KMS-11 (cell line): ENCODE measurements at regions not wholly inside any gene's neighbourhood (a gene's known extent, or its start where the extent isn't known, plus 50 kb on each side); places are given as distances from the start of the nearest gene placed in this dataset.

Experiments
- H2AFZ ChIP-seq: fragments of 200-600 bp; sonication (generic); 2 replicates; pipeline ENCODE4 v1.6.1; 2016; ENCODE audit warnings: antibody characterized with exemption, mixed run types, low read depth
- H3K27ac ChIP-seq: fragments of 200-600 bp; sonication (generic); 2 replicates; pipeline ENCODE4 v1.6.1; 2016; ENCODE audit warnings: mild to moderate bottlenecking, mixed run types
- H3K27me3 ChIP-seq: fragments of 200-600 bp; sonication (generic); 2 replicates; pipeline ENCODE4 v1.6.1; 2017; ENCODE audit warnings: mild to moderate bottlenecking, low read depth, mixed run types, moderate library complexity; ENCODE audit not compliant: insufficient read depth
- H3K36me3 ChIP-seq: fragments of 200-600 bp; sonication (generic); 2 replicates; pipeline ENCODE4 v1.6.1; 2017; ENCODE audit warnings: mild to moderate bottlenecking, mixed run types; ENCODE audit not compliant: insufficient read depth
- H3K4me1 ChIP-seq: fragments of 200-600 bp; sonication (generic); 2 replicates; pipeline ENCODE4 v1.6.1; 2016; ENCODE audit warnings: mild to moderate bottlenecking, low read depth, mixed run types; ENCODE audit not compliant: poor library complexity, severe bottlenecking
- H3K4me2 ChIP-seq: fragments of 200-600 bp; sonication (generic); 2 replicates; pipeline ENCODE4 v1.7.0; 2016; ENCODE audit warnings: mild to moderate bottlenecking, mixed run types
- H3K4me3 ChIP-seq: fragments of 200-600 bp; sonication (generic); IDR thresholded peaks from 2 replicates; pipeline ENCODE4 v1.6.1; 2017; ENCODE audit warnings: low read depth, low read length, mixed read lengths; ENCODE audit not compliant: insufficient read depth
- H3K79me2 ChIP-seq: fragments of 200-600 bp; sonication (generic); 2 replicates; pipeline ENCODE4 v1.6.1; 2016; ENCODE audit warnings: low read depth, mixed run types; ENCODE audit not compliant: insufficient read depth
- H3K9ac ChIP-seq: fragments of 200-600 bp; sonication (generic); 2 replicates; pipeline ENCODE4 v1.6.1; 2016; ENCODE audit warnings: mild to moderate bottlenecking, mixed run types
- H4K20me1 ChIP-seq: fragments of 200-600 bp; sonication (generic); 2 replicates; pipeline ENCODE4 v1.6.1; 2016; ENCODE audit warnings: mild to moderate bottlenecking, mixed run types; ENCODE audit not compliant: insufficient read depth
- CTCF ChIP-seq: fragments of 200-600 bp; sonication (generic); conservative IDR thresholded peaks from 2 replicates; pipeline ENCODE4 v1.6.1; 2017; ENCODE audit warnings: low read depth, mild to moderate bottlenecking, antibody characterized with exemption, low read length, moderate library complexity, mixed read lengths

GRCh38 chr11:28820296-28820989, 712.3 kb downstream of the METTL15 start:
- no peaks in the 10 kb centered on the region for H3K4me1 ChIP-seq
- no peaks in the 10 kb centered on the region for H4K20me1 ChIP-seq
- H3K27me3 ChIP-seq = no peaks in the 10 kb centered on the region
- no peaks in the 10 kb centered on the region for H3K36me3 ChIP-seq
- no peak overlapping the region for H3K4me2 ChIP-seq
- H3K27ac ChIP-seq = no peak overlapping the region
- no peak overlapping the region for H2AFZ ChIP-seq
- H3K4me3 ChIP-seq = no peak overlapping the region
- H3K79me2 ChIP-seq = no peaks in the 10 kb centered on the region
- no peak overlapping the region for H3K9ac ChIP-seq
- no peak for TF ChIP-seq CTCF

GRCh38 chr11:28819741-28820140, 711.6 kb downstream of the METTL15 start:
- no peaks in the 10 kb centered on the region for H3K79me2 ChIP-seq
- H3K4me3 ChIP-seq = no peak overlapping the region
- no peaks in the 10 kb centered on the region for H3K27me3 ChIP-seq
- TF ChIP-seq CTCF = no peak
- H2AFZ ChIP-seq = no peak overlapping the region
- no peak overlapping the region for H3K9ac ChIP-seq
- H3K36me3 ChIP-seq = no peaks in the 10 kb centered on the region
- no peaks in the 10 kb centered on the region for H3K4me1 ChIP-seq
- H3K4me2 ChIP-seq = no peak overlapping the region
- no peaks in the 10 kb centered on the region for H4K20me1 ChIP-seq
- no peak overlapping the region for H3K27ac ChIP-seq

- no peak for TF ChIP-seq CTCF
- no peaks in the 10 kb centered on the region for H3K79me2 ChIP-seq
- H3K9ac ChIP-seq = no peak overlapping the region
- no peaks in the 10 kb centered on the region for H3K4me1 ChIP-seq
- no peaks in the 10 kb centered on the region for H3K27me3 ChIP-seq
- no peak overlapping the region for H3K4me3 ChIP-seq
- H4K20me1 ChIP-seq = no peaks in the 10 kb centered on the region
- H3K36me3 ChIP-seq = no peaks in the 10 kb centered on the region
- H3K4me2 ChIP-seq = no peak overlapping the region
- H2AFZ ChIP-seq = no peak overlapping the region
- H3K27ac ChIP-seq = no peak overlapping the region
These were observed 706.9 kb downstream of the METTL15 start for GRCh38 chr11:28815110-28815509.

- H3K4me1 ChIP-seq = no peaks in the 10 kb centered on the region
- TF ChIP-seq CTCF = no peak
- H3K27me3 ChIP-seq = no peaks in the 10 kb centered on the region
- H3K4me2 ChIP-seq = no peak overlapping the region
- no peak overlapping the region for H3K27ac ChIP-seq
- no peak overlapping the region for H3K4me3 ChIP-seq
- no peak overlapping the region for H3K9ac ChIP-seq
- H4K20me1 ChIP-seq = no peaks in the 10 kb centered on the region
- no peaks in the 10 kb centered on the region for H3K36me3 ChIP-seq
- H3K79me2 ChIP-seq = no peaks in the 10 kb centered on the region
- no peak overlapping the region for H2AFZ ChIP-seq
These were observed 700.6 kb downstream of the METTL15 start for GRCh38 chr11:28808771-28809170.
